WTC11 (cell line): ENCODE measurements at regions not wholly inside any gene's neighbourhood (a gene's known extent, or its start where the extent isn't known, plus 50 kb on each side); places are given as distances from the start of the nearest gene placed in this dataset.

Experiments
- ATAC-seq: fragments of 200-7000 bp; cut with Tn5 transposase; 2 replicates; pipeline ENCODE4 v1.10.0; 2021; ENCODE audit warnings: mild to moderate bottlenecking, moderate library complexity
- CTCF ChIA-PET: fragments of 300-600 bp; sonication (Branson Sonifier 250); formaldehyde crosslinking; loops from one replicate; lab custom pipeline; 2021; ENCODE audit warnings: antibody characterized with exemption; lab: Charles Lee
- POLR2A ChIA-PET: fragments of 350-600 bp; sonication (Branson Sonifier 250); formaldehyde crosslinking; loops from one replicate; lab custom pipeline; 2021; ENCODE audit warnings: antibody characterized with exemption; lab: Charles Lee
- DNase-seq: peaks from one replicate; pipeline ENCODE4 v3.0.0; 2021; ENCODE audit warnings: low spot score
- H3K27ac Mint-ChIP-seq: 2 replicates; pipeline ENCODE4 v1.8.0; 2021; ENCODE audit warnings: mixed read lengths
- H3K27me3 Mint-ChIP-seq: 2 replicates; pipeline ENCODE4 v1.8.0; 2021; ENCODE audit warnings: low read depth, mild to moderate bottlenecking, moderate library complexity, mixed read lengths
- H3K36me3 Mint-ChIP-seq: 2 replicates; pipeline ENCODE4 v1.8.0; 2021; ENCODE audit warnings: mixed read lengths
- H3K4me1 Mint-ChIP-seq: 2 replicates; pipeline ENCODE4 v1.8.0; 2022; ENCODE audit warnings: mixed read lengths
- H3K4me3 Mint-ChIP-seq: 2 replicates; pipeline ENCODE4 v1.8.0; 2021; ENCODE audit warnings: mild to moderate bottlenecking, moderate library complexity, mixed read lengths
- H3K9me3 Mint-ChIP-seq: 2 replicates; pipeline ENCODE4 v1.8.0; 2021; ENCODE audit warnings: mixed read lengths
- CREB1 ChIP-seq: sonication (generic); formaldehyde crosslinking; IDR thresholded peaks from 2 replicates; pipeline ENCODE4 v1.8.0; 2023; ENCODE audit warnings: mild to moderate bottlenecking, missing genetic modification reagents
- FOXP1 ChIP-seq: sonication (generic); formaldehyde crosslinking; IDR thresholded peaks from 2 replicates; pipeline ENCODE4 v1.8.0; 2022; ENCODE audit warnings: missing genetic modification reagents, mild to moderate bottlenecking, moderate library complexity, borderline replicate concordance
- JAZF1 ChIP-seq: fragments of 250-450 bp; sonication (Bioruptor Pico); IDR thresholded peaks from 2 replicates; pipeline ENCODE4 v1.9.0; 2021; ENCODE audit warnings: moderate library complexity, mild to moderate bottlenecking, inconsistent platforms
- JUN ChIP-seq: sonication (generic); formaldehyde crosslinking; IDR thresholded peaks from 2 replicates; pipeline ENCODE4 v1.8.0; 2023; ENCODE audit warnings: mild to moderate bottlenecking, missing genetic modification reagents
- NR3C1 ChIP-seq: sonication (generic); formaldehyde crosslinking; conservative IDR thresholded peaks from 2 replicates; pipeline ENCODE4 v1.8.1; 2023; ENCODE audit warnings: low read depth, mild to moderate bottlenecking, missing genetic modification reagents
- OVOL2 ChIP-seq: fragments of 250-450 bp; sonication (Bioruptor Pico); IDR thresholded peaks from 2 replicates; pipeline ENCODE4 v1.9.0; 2021; ENCODE audit warnings: mild to moderate bottlenecking, borderline replicate concordance
- RORB ChIP-seq: fragments of 250-450 bp; sonication (Bioruptor Pico); IDR thresholded peaks from 2 replicates; pipeline ENCODE4 v1.9.0; 2021; ENCODE audit warnings: mild to moderate bottlenecking
- SP1 ChIP-seq: sonication (generic); formaldehyde crosslinking; conservative IDR thresholded peaks from 2 replicates; pipeline ENCODE4 v1.8.1; 2022; ENCODE audit warnings: missing genetic modification reagents
- TEAD4 ChIP-seq: sonication (generic); formaldehyde crosslinking; IDR thresholded peaks from 2 replicates; pipeline ENCODE4 v1.8.0; 2022; ENCODE audit warnings: mild to moderate bottlenecking, missing genetic modification reagents
- ZNF232 ChIP-seq: sonication (generic); formaldehyde crosslinking; IDR thresholded peaks from 2 replicates; pipeline ENCODE4 v1.8.0; 2022; ENCODE audit warnings: mild to moderate bottlenecking, missing genetic modification reagents
- ZNF416 ChIP-seq: fragments of 250-450 bp; sonication (Bioruptor Pico); IDR thresholded peaks from 2 replicates; pipeline ENCODE4 v1.9.0; 2021; ENCODE audit warnings: mild to moderate bottlenecking, inconsistent platforms
- ZNF423 ChIP-seq: fragments of 250-450 bp; sonication (Bioruptor Pico); IDR thresholded peaks from 2 replicates; pipeline ENCODE4 v2.1.2; 2022; ENCODE audit warnings: mild to moderate bottlenecking, moderate library complexity
- TF ChIP-seq, protein P1 (sequence below): sonication (generic); formaldehyde crosslinking; IDR thresholded peaks from 2 replicates; pipeline ENCODE4 v1.8.1; 2023; ENCODE audit warnings: mild to moderate bottlenecking, missing genetic modification reagents, moderate library complexity
- TF ChIP-seq, protein P2 (sequence below): fragments of 250-450 bp; sonication (Bioruptor Pico); IDR thresholded peaks from 2 replicates; pipeline ENCODE4 v1.9.0; 2021; ENCODE audit warnings: mild to moderate bottlenecking, borderline replicate concordance
- TF ChIP-seq, protein P3 (sequence below): sonication (generic); formaldehyde crosslinking; IDR thresholded peaks from 2 replicates; pipeline ENCODE4 v1.8.1; 2022; ENCODE audit warnings: low read depth, missing genetic modification reagents, borderline replicate concordance
- TF ChIP-seq, protein P4 (sequence below): fragments of 250-450 bp; sonication (Bioruptor Pico); IDR thresholded peaks from 2 replicates; pipeline ENCODE4 v2.1.2; 2022; ENCODE audit warnings: mild to moderate bottlenecking, moderate library complexity
- TF ChIP-seq, protein P5 (sequence below): sonication (generic); formaldehyde crosslinking; IDR thresholded peaks from 2 replicates; pipeline ENCODE4 v1.8.0; 2023; ENCODE audit warnings: mild to moderate bottlenecking, missing genetic modification reagents
- TF ChIP-seq, protein P6 (sequence below): sonication (generic); formaldehyde crosslinking; IDR thresholded peaks from 2 replicates; pipeline ENCODE4 v1.8.0; 2022; ENCODE audit warnings: mild to moderate bottlenecking, missing genetic modification reagents
- TF ChIP-seq, protein P7 (sequence below): sonication (generic); formaldehyde crosslinking; IDR thresholded peaks from 2 replicates; pipeline ENCODE4 v1.8.0; 2022; ENCODE audit warnings: missing genetic modification reagents

DNA sequence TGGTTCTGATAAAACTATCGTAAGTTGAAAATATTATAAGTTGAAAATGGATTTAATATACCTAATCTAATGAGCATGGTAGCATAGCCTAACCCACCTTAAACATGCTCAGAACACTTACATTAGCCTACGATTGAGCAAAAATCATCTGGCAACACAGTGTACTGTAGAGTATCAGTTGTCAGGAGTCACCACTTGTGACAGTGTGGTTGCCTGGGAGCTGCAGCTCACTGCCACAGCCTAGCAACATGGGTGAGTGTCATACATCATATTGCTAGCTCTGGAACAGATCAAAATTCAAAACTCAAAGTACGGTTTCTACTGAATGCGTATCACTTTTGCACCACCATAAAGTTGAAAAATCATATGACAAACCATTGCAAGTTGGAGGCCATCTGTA is 203.5 kb downstream of the ATXN7L3B start:
- Mint-ChIP-seq H3K4me1 (no peaks in the 10 kb centered on the region), H3K27me3 (no peaks in the 10 kb centered on the region), H3K36me3 (no peaks in the 10 kb centered on the region), H3K27ac (no peak overlapping the region), H3K4me3 (no peak overlapping the region), H3K9me3 (no peaks in the 10 kb centered on the region)
- CTCF ChIA-PET, result no interaction called here
- no peak for DNase-seq
- POLR2A ChIA-PET, result no interaction called here
- no peak for ATAC-seq
- TF ChIP-seq FOXP1 (CRISPR knock-in tag), result no peak
- TF ChIP-seq ZNF232, result no peak
- TF ChIP-seq RORB (CRISPR knock-in tag), result no peak
- TF ChIP-seq, protein P1, sequence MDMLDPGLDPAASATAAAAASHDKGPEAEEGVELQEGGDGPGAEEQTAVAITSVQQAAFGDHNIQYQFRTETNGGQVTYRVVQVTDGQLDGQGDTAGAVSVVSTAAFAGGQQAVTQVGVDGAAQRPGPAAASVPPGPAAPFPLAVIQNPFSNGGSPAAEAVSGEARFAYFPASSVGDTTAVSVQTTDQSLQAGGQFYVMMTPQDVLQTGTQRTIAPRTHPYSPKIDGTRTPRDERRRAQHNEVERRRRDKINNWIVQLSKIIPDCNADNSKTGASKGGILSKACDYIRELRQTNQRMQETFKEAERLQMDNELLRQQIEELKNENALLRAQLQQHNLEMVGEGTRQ, result no peak
- no peak for TF ChIP-seq JAZF1
- TF ChIP-seq, protein P2, sequence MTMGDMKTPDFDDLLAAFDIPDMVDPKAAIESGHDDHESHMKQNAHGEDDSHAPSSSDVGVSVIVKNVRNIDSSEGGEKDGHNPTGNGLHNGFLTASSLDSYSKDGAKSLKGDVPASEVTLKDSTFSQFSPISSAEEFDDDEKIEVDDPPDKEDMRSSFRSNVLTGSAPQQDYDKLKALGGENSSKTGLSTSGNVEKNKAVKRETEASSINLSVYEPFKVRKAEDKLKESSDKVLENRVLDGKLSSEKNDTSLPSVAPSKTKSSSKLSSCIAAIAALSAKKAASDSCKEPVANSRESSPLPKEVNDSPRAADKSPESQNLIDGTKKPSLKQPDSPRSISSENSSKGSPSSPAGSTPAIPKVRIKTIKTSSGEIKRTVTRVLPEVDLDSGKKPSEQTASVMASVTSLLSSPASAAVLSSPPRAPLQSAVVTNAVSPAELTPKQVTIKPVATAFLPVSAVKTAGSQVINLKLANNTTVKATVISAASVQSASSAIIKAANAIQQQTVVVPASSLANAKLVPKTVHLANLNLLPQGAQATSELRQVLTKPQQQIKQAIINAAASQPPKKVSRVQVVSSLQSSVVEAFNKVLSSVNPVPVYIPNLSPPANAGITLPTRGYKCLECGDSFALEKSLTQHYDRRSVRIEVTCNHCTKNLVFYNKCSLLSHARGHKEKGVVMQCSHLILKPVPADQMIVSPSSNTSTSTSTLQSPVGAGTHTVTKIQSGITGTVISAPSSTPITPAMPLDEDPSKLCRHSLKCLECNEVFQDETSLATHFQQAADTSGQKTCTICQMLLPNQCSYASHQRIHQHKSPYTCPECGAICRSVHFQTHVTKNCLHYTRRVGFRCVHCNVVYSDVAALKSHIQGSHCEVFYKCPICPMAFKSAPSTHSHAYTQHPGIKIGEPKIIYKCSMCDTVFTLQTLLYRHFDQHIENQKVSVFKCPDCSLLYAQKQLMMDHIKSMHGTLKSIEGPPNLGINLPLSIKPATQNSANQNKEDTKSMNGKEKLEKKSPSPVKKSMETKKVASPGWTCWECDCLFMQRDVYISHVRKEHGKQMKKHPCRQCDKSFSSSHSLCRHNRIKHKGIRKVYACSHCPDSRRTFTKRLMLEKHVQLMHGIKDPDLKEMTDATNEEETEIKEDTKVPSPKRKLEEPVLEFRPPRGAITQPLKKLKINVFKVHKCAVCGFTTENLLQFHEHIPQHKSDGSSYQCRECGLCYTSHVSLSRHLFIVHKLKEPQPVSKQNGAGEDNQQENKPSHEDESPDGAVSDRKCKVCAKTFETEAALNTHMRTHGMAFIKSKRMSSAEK (CRISPR knock-in tag), result no peak
- TF ChIP-seq, protein P3, sequence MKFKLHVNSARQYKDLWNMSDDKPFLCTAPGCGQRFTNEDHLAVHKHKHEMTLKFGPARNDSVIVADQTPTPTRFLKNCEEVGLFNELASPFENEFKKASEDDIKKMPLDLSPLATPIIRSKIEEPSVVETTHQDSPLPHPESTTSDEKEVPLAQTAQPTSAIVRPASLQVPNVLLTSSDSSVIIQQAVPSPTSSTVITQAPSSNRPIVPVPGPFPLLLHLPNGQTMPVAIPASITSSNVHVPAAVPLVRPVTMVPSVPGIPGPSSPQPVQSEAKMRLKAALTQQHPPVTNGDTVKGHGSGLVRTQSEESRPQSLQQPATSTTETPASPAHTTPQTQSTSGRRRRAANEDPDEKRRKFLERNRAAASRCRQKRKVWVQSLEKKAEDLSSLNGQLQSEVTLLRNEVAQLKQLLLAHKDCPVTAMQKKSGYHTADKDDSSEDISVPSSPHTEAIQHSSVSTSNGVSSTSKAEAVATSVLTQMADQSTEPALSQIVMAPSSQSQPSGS (CRISPR knock-in tag), result no peak
- no peak for TF ChIP-seq OVOL2

DNA sequence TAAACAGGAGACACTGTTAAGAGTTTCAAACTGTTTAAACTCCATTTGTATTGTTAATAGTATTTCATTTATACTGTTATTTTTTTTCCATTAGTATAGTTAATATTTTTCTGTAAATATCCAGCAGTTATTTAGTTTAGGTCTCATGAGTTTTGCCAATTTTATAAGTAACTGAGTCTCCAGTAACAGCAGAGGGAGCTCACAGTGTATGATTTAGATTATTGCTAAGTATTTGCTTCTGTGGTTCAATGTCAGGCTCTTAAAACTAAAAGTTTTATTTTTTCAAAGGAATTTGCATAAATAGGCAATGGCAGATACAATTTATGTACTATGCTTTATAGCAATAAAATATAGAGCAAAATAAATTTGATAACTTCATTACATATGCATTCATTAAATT is 209.7 kb downstream of the ATXN7L3B start:
- no peak for ATAC-seq
- Mint-ChIP-seq H3K27ac (no peak overlapping the region), H3K4me1 (no peaks in the 10 kb centered on the region), H3K4me3 (no peak overlapping the region), H3K27me3 (no peaks in the 10 kb centered on the region), H3K9me3 (no peaks in the 10 kb centered on the region)
- DNase-seq, result no peak
- ChIA-PET POLR2A (no interaction called here), CTCF (interaction anchor here (1.1 kb wide), 1 partner anchor 56 kb away, joined by 4 read pairs; no protein-coding TSS in a partner anchor)
- TF ChIP-seq, protein P4, sequence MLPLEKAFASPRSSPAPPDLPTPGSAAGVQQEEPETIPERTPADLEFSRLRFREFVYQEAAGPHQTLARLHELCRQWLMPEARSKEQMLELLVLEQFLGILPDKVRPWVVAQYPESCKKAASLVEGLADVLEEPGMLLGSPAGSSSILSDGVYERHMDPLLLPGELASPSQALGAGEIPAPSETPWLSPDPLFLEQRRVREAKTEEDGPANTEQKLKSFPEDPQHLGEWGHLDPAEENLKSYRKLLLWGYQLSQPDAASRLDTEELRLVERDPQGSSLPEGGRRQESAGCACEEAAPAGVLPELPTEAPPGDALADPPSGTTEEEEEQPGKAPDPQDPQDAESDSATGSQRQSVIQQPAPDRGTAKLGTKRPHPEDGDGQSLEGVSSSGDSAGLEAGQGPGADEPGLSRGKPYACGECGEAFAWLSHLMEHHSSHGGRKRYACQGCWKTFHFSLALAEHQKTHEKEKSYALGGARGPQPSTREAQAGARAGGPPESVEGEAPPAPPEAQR (CRISPR knock-in tag), result no peak
- no peak for TF ChIP-seq FOXP1 (CRISPR knock-in tag)
- no peak for TF ChIP-seq JUN (CRISPR knock-in tag)
- no peak for TF ChIP-seq CREB1 (CRISPR knock-in tag)
- TF ChIP-seq, protein P5, sequence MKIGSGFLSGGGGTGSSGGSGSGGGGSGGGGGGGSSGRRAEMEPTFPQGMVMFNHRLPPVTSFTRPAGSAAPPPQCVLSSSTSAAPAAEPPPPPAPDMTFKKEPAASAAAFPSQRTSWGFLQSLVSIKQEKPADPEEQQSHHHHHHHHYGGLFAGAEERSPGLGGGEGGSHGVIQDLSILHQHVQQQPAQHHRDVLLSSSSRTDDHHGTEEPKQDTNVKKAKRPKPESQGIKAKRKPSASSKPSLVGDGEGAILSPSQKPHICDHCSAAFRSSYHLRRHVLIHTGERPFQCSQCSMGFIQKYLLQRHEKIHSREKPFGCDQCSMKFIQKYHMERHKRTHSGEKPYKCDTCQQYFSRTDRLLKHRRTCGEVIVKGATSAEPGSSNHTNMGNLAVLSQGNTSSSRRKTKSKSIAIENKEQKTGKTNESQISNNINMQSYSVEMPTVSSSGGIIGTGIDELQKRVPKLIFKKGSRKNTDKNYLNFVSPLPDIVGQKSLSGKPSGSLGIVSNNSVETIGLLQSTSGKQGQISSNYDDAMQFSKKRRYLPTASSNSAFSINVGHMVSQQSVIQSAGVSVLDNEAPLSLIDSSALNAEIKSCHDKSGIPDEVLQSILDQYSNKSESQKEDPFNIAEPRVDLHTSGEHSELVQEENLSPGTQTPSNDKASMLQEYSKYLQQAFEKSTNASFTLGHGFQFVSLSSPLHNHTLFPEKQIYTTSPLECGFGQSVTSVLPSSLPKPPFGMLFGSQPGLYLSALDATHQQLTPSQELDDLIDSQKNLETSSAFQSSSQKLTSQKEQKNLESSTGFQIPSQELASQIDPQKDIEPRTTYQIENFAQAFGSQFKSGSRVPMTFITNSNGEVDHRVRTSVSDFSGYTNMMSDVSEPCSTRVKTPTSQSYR (CRISPR knock-in tag), result no peak
- TF ChIP-seq TEAD4 (CRISPR knock-in tag), result no peak
- TF ChIP-seq SP1 (CRISPR knock-in tag), result no peak
- TF ChIP-seq NR3C1 (CRISPR knock-in tag), result no peak
- no peak for TF ChIP-seq ZNF416 (CRISPR knock-in tag)
- TF ChIP-seq, protein P6, sequence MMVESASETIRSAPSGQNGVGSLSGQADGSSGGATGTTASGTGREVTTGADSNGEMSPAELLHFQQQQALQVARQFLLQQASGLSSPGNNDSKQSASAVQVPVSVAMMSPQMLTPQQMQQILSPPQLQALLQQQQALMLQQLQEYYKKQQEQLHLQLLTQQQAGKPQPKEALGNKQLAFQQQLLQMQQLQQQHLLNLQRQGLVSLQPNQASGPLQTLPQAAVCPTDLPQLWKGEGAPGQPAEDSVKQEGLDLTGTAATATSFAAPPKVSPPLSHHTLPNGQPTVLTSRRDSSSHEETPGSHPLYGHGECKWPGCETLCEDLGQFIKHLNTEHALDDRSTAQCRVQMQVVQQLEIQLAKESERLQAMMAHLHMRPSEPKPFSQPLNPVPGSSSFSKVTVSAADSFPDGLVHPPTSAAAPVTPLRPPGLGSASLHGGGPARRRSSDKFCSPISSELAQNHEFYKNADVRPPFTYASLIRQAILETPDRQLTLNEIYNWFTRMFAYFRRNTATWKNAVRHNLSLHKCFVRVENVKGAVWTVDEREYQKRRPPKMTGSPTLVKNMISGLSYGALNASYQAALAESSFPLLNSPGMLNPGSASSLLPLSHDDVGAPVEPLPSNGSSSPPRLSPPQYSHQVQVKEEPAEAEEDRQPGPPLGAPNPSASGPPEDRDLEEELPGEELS, result no peak
- TF ChIP-seq, protein P7, sequence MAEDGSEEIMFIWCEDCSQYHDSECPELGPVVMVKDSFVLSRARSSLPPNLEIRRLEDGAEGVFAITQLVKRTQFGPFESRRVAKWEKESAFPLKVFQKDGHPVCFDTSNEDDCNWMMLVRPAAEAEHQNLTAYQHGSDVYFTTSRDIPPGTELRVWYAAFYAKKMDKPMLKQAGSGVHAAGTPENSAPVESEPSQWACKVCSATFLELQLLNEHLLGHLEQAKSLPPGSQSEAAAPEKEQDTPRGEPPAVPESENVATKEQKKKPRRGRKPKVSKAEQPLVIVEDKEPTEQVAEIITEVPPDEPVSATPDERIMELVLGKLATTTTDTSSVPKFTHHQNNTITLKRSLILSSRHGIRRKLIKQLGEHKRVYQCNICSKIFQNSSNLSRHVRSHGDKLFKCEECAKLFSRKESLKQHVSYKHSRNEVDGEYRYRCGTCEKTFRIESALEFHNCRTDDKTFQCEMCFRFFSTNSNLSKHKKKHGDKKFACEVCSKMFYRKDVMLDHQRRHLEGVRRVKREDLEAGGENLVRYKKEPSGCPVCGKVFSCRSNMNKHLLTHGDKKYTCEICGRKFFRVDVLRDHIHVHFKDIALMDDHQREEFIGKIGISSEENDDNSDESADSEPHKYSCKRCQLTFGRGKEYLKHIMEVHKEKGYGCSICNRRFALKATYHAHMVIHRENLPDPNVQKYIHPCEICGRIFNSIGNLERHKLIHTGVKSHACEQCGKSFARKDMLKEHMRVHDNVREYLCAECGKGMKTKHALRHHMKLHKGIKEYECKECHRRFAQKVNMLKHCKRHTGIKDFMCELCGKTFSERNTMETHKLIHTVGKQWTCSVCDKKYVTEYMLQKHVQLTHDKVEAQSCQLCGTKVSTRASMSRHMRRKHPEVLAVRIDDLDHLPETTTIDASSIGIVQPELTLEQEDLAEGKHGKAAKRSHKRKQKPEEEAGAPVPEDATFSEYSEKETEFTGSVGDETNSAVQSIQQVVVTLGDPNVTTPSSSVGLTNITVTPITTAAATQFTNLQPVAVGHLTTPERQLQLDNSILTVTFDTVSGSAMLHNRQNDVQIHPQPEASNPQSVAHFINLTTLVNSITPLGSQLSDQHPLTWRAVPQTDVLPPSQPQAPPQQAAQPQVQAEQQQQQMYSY, result no peak
- no peak for TF ChIP-seq ZNF423 (CRISPR knock-in tag)
- TF ChIP-seq, all 79 proteins: peak for 0
- H3K36me3 Mint-ChIP-seq, result no peaks in the 10 kb centered on the region
